WI38 (cell line): ENCODE measurements at regions not wholly inside any gene's neighbourhood (a gene's known extent, or its start where the extent isn't known, plus 50 kb on each side); places are given as distances from the start of the nearest gene placed in this dataset.

Experiments
- H3K4me3 ChIP-seq: 2 replicates; pipeline ENCODE4 v1.5.1; 2011; ENCODE audit warnings: low read depth, mild to moderate bottlenecking, control low read depth, low read length
- TF ChIP-seq, protein P1 (sequence below): IDR thresholded peaks from 2 replicates; pipeline ENCODE4 v1.5.1; 2012; ENCODE audit warnings: low read depth, mild to moderate bottlenecking, control low read depth, low read length

DNA sequence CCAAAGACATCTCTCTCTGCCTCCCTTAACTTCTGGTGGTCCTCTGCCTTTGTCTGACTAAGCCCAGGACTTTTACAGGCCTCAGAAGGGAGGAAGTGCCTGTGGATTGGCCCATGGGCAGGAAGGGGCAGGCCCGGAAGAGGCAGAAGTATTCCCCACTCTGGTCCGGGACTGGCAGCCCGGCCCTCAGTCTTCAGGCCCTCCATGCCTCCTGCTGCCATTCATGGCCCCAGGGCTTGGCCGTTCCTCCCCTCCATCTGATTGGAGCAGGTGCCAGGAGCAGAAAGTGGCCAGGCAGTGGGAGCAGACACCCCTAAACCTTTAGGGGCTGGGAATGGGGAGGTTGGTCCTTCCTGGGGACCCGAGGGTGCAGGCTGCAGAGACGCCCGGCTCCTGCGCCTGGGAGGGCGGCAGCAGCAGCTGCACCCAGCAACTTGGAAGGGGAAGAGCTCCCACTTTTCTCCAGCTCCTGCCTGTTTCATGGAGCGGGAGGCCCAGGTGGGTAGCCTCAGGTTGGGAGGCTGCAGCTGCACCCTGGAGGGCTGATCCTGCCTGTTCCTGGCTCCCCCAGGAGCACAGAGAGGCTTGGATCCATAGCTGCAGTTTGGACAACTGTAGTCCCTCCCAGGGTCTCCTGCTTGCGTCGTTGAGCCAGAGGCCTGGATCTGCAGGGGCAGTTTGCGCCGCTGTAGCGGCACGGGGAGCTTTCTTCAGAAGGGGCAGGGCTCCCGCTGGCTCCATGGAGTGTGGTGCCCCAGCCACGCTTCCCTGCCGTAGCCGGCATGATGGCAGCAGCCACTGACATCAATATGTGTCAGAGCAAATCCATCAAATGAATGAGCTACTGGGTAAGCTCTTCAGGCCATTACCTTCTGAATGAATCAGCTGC lies 661.5 kb upstream of the NUDT12 start:
- no peak overlapping the region for H3K4me3 ChIP-seq
- TF ChIP-seq, protein P1, sequence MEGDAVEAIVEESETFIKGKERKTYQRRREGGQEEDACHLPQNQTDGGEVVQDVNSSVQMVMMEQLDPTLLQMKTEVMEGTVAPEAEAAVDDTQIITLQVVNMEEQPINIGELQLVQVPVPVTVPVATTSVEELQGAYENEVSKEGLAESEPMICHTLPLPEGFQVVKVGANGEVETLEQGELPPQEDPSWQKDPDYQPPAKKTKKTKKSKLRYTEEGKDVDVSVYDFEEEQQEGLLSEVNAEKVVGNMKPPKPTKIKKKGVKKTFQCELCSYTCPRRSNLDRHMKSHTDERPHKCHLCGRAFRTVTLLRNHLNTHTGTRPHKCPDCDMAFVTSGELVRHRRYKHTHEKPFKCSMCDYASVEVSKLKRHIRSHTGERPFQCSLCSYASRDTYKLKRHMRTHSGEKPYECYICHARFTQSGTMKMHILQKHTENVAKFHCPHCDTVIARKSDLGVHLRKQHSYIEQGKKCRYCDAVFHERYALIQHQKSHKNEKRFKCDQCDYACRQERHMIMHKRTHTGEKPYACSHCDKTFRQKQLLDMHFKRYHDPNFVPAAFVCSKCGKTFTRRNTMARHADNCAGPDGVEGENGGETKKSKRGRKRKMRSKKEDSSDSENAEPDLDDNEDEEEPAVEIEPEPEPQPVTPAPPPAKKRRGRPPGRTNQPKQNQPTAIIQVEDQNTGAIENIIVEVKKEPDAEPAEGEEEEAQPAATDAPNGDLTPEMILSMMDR = no peak

DNA sequence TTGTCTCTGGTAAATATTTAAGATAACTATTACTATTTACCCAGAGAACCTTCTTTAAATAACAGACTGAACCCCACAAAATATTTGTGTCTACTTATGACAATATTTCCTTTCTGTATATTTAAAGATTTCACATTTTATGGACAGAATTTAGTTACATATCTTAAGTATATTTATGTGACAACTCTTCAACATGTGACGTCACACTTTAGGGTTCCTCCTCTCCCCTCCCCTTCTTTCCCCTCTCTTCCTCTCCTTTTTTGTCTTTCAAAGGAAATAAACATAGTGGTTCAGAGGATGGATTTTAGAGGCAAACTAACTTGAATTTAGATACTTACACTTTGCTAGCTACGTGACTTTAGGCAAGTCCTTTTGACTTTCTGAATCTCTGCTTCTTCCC lies 655.6 kb upstream of the NUDT12 start:
- TF ChIP-seq, protein P1 = no peak
- H3K4me3 ChIP-seq = no peak overlapping the region

GRCh38 chr5:104213216-104213615 lies 650.6 kb upstream of the NUDT12 start:
- H3K4me3 ChIP-seq = no peak overlapping the region
- TF ChIP-seq, protein P1 = no peak

GRCh38 chr5:104199771-104200170 lies 637.2 kb upstream of the NUDT12 start:
- TF ChIP-seq, protein P1 = no peak
- no peak overlapping the region for H3K4me3 ChIP-seq

- TF ChIP-seq, protein P1 = no peak
- H3K4me3 ChIP-seq = no peak overlapping the region
These were observed 635.6 kb upstream of the NUDT12 start for GRCh38 chr5:104198156-104198555.

DNA sequence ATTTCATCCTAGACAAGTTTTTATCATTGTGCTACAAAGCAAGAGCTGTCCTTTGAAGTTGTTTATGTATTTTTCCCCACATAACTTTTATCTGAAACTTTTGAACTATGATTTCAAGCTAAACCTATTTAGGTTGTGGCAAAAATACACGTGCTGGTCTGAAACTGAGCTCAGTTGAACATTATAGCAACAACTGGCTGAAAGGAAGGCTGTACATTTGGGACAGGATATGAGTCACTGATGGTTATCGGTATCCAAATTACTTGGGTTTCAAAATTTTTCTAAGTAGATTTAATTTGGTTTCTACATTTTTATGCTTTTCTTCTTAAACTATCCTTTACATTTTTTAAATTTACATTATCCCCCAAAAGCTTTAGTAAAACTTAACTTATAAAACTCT lies 627.3 kb upstream of the NUDT12 start:
- TF ChIP-seq, protein P1 = no peak

DNA sequence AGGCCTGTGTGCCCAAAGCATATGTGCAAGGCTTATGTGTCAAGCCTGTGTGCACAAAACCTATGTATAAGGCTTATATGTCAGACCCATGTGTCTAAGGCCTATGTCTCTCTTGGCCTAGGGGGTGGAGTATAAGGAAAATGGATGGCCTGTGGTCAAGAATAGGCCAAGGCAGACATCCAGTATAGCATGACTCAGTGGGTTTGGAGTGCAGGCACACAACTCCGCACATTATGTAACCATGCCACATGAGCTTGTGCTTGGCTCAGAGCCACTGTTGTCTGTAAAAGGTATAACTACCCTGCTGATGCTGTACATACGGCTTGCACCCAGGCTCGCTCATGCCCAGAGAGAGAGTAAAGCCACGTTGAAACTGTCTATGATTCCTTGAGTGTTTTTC lies 626.4 kb upstream of the NUDT12 start:
- H3K4me3 ChIP-seq = no peak overlapping the region
- TF ChIP-seq, protein P1 = no peak

More for the DNA sequence above, 627.3 kb upstream of the NUDT12 start:
- no peak overlapping the region for H3K4me3 ChIP-seq
